Suppressor macrophage treated with lipopolysaccharide for 1 hour (primary cell): ENCODE measurements at regions not wholly inside any gene's neighbourhood (a gene's known extent, or its start where the extent isn't known, plus 50 kb on each side); places are given as distances from the start of the nearest gene placed in this dataset.

Experiments
- DNase-seq, 3 donors: peaks; one replicate each; pipeline ENCODE4 v3.0.0-alpha.2; 2020 to 2022

- DNase-seq, result no peak
Observed at GRCh38 chr18:1884623-1885022, 686.7 kb downstream of the METTL4 start.

- DNase-seq, result no peak
Observed at GRCh38 chr18:1891641-1892040, 679.7 kb downstream of the METTL4 start.

GRCh38 chr18:1892191-1892590, 679.1 kb downstream of the METTL4 start:
- no peak for DNase-seq

GRCh38 chr18:1895456-1896185, 675.7 kb downstream of the METTL4 start:
- DNase-seq, result no peak

GRCh38 chr18:1906421-1906820, 664.9 kb downstream of the METTL4 start:
- no peak for DNase-seq

- no peak for DNase-seq
Observed at GRCh38 chr18:1907470-1908206, 663.7 kb downstream of the METTL4 start.

GRCh38 chr18:1914489-1914888, 656.8 kb downstream of the METTL4 start:
- no peak for DNase-seq

GRCh38 chr18:1916869-1917523, 654.3 kb downstream of the METTL4 start:
- DNase-seq, result no peak

- DNase-seq, result no peak
Observed at GRCh38 chr18:1917569-1917968, 653.7 kb downstream of the METTL4 start.

GRCh38 chr18:1922066-1922465, 649.2 kb downstream of the METTL4 start:
- DNase-seq, result no peak

GRCh38 chr18:1928711-1929110, 642.6 kb downstream of the METTL4 start:
- no peak for DNase-seq

GRCh38 chr18:1929720-1930119, 641.6 kb downstream of the METTL4 start:
- no peak for DNase-seq

- DNase-seq, result no peak
Observed at GRCh38 chr18:1930291-1931270, 640.7 kb downstream of the METTL4 start.

- no peak for DNase-seq
Observed at GRCh38 chr18:1952486-1952885, 618.8 kb downstream of the METTL4 start.

GRCh38 chr18:1954583-1955312, 616.6 kb downstream of the METTL4 start:
- no peak for DNase-seq

- no peak for DNase-seq
Observed at GRCh38 chr18:1958798-1959197, 612.5 kb downstream of the METTL4 start.

- DNase-seq, result no peak
Observed at GRCh38 chr18:1965016-1965415, 606.3 kb downstream of the METTL4 start.

- no peak for DNase-seq
Observed at GRCh38 chr18:1965541-1965940, 605.8 kb downstream of the METTL4 start.

- no peak for DNase-seq
Observed at GRCh38 chr18:1968801-1969498, 602.4 kb downstream of the METTL4 start.

GRCh38 chr18:1976484-1976883, 594.8 kb downstream of the METTL4 start:
- DNase-seq, result no peak

GRCh38 chr18:1982056-1982455, 589.2 kb downstream of the METTL4 start:
- DNase-seq, result no peak
